ENCODE measurements at regions not wholly inside any gene's neighbourhood (a gene's known extent, or its start where the extent isn't known, plus 50 kb on each side); places are given as distances from the start of the nearest gene placed in this dataset.

DNA sequence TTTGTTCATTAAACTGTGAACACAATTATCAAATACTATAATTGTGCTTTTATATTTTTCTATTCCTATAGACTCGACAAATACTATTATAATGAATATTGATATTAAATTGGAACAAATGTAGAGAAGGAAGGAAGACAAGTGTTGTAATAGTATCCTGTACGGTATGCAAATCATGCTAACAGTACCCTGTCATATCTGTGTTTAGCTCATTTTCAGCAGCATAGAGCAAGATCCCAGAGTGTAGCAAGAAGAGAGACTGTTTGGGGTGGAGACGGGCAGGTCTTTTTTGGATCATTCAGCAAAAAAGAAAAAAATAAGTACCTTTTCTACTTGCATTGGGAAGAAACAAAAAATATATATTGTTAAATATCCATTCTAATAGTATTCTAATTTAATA lies 224.1 kb downstream of the TPRG1 start:
- DNase-seq (ENCODE audit: low spot score), result no peak
- in situ Hi-C loops (cut with MboI; ENCODE audit: low pct_unique_long_range_greater_than_20kb, low sequenced_read_pairs, unreplicated experiment), result no loop called here
- TF ChIP-seq, protein P1, sequence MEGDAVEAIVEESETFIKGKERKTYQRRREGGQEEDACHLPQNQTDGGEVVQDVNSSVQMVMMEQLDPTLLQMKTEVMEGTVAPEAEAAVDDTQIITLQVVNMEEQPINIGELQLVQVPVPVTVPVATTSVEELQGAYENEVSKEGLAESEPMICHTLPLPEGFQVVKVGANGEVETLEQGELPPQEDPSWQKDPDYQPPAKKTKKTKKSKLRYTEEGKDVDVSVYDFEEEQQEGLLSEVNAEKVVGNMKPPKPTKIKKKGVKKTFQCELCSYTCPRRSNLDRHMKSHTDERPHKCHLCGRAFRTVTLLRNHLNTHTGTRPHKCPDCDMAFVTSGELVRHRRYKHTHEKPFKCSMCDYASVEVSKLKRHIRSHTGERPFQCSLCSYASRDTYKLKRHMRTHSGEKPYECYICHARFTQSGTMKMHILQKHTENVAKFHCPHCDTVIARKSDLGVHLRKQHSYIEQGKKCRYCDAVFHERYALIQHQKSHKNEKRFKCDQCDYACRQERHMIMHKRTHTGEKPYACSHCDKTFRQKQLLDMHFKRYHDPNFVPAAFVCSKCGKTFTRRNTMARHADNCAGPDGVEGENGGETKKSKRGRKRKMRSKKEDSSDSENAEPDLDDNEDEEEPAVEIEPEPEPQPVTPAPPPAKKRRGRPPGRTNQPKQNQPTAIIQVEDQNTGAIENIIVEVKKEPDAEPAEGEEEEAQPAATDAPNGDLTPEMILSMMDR (IDR thresholded peaks at IDR 0.05; ENCODE audit: extremely low read depth, insufficient read depth, missing control alignments), result no peak

DNA sequence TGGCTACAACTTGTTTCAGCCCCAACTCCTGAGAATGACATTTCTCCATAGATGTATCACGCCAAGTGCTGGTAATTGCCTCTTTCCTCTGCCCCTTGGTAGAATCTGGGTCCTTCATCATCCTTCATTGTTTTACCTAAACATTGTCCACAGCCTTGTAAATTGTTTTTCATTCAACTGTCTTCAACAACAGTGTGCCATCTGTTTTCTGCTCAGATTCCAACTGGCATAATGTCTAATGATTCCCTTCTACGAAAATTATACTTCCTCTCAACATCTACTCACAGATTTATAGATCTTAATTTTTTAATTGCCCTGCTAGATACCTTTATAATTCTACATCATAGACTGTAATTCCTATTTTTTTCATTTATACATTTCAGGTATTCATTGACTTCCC lies 226.9 kb downstream of the TPRG1 start:
- in situ Hi-C loops (cut with MboI; ENCODE audit: low pct_unique_long_range_greater_than_20kb, low sequenced_read_pairs, unreplicated experiment), result no loop called here
- TF ChIP-seq, protein P1 (IDR thresholded peaks at IDR 0.05; ENCODE audit: extremely low read depth, insufficient read depth, missing control alignments), result no peak
- DNase-seq (ENCODE audit: low spot score), result no peak

DNA sequence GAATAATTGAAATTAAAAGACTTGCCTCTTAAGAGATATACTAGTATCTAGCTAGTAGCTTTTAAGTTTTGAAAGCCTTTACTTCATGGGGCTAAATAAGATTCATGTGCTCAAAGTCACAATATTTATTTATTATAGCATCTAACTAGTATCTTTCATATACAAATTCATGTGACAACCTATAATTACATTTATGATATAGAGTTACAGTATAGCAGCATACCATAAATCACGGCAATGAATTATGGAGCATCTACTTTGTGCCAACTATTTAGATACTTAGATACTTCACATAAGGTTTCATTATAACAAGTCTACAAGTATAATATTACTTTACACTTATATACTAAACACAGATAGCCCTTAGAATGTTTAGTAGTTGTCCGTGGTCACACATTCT lies 229.4 kb downstream of the TPRG1 start:
- in situ Hi-C loops (cut with MboI; ENCODE audit: low pct_unique_long_range_greater_than_20kb, low sequenced_read_pairs, unreplicated experiment), result no loop called here
- TF ChIP-seq, protein P1 (IDR thresholded peaks at IDR 0.05; ENCODE audit: extremely low read depth, insufficient read depth, missing control alignments), result no peak
- no peak for DNase-seq (ENCODE audit: low spot score)

DNA sequence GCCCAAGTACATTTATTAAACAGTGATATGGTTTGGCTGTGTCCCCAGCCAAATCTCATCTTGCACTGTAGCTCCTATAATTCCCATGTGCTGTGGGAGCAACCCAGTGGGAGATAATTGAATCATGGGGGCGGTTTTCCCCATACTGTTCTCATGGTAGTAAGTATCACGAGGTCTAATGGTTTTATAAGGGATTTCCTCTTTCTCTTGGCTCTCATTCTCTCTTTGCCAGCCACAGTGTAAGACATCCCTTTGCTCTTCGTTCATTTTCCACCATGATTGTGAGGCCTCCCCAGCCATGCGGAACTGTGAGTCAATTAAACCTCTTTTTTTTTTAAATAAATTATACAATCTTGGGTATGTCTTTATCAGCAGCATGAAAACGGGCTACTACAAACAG lies 228.0 kb upstream of the TP63 start:
- TF ChIP-seq, protein P1 (IDR thresholded peaks at IDR 0.05; ENCODE audit: extremely low read depth, insufficient read depth, missing control alignments), result no peak
- in situ Hi-C loops (cut with MboI; ENCODE audit: low pct_unique_long_range_greater_than_20kb, low sequenced_read_pairs, unreplicated experiment), result no loop called here
- no peak for DNase-seq (ENCODE audit: low spot score)

DNA sequence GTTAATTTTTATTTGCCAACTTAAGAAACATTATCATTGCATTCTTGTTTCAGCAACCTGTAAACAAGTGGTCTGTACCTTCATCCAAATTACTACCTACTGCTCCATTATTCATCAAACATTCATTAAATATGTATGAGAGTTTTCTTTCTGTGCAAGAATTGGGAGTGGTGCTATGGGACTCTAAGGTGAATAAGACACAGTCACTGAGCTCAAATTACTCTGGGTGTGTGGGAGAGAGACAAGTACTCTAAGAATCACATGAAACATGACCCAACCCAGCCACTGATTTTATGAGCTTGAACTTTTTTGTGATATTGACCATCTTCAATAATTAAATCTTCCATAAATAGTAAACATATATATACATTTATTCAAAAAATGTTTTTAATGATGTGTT lies 227.2 kb upstream of the TP63 start:
- in situ Hi-C loops (cut with MboI; ENCODE audit: low pct_unique_long_range_greater_than_20kb, low sequenced_read_pairs, unreplicated experiment), result no loop called here
- TF ChIP-seq, protein P1 (IDR thresholded peaks at IDR 0.05; ENCODE audit: extremely low read depth, insufficient read depth, missing control alignments), result no peak
- no peak for DNase-seq (ENCODE audit: low spot score)

DNA sequence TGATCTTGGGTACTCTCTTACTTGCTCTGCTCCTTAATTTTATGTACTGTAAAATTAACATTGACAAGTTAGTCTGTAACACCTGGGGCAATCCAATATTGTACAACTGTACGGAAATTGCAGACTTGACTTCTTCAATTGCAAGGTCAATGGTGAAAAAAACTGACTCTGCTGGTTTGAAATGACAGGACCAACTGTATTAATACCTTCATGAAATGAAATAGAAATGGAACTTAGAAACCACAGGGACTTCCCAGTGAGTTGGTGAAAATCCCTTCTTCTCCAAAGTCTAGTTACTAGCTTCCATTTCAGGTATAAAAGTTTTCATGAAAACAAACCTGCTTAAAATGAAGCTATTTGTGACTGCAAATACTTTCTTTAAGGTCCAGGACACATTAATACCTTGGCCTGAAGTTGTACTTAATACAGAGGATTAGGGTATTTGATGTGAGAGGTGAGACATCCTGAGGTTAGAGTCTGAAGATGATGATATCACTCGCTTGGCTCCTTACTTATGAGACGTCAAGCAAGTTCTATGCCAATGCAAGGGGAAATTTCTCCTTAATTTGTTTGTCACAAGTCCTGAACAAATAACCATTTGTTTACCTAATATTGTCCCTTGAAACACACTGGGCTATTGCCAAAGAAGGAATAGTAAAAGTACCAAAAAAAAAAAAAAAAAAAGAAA lies 226.2 kb upstream of the TP63 start:
- TF ChIP-seq, protein P1 (IDR thresholded peaks at IDR 0.05; ENCODE audit: extremely low read depth, insufficient read depth, missing control alignments), result no peak
- DNase-seq (ENCODE audit: low spot score), result peak; percentile 23
- in situ Hi-C loops (cut with MboI; ENCODE audit: low pct_unique_long_range_greater_than_20kb, low sequenced_read_pairs, unreplicated experiment), result no loop called here
